Testis (tissue), 2 donors: ENCODE measurements at regions not wholly inside any gene's neighbourhood (a gene's known extent, or its start where the extent isn't known, plus 50 kb on each side); places are given as distances from the start of the nearest gene placed in this dataset.

Source experiments
- DNase-seq: peaks from one replicate; pipeline ENCODE4 v3.0.0-alpha.2; 2019
- H3K27ac ChIP-seq, 2 donors: fragments of 200-600 bp; sonication (generic); one replicate each; pipeline ENCODE4 v1.5.1; 2019
- H3K27me3 ChIP-seq: fragments of 200-600 bp; sonication (generic); one replicate; pipeline ENCODE4 v1.5.1; 2019
- H3K36me3 ChIP-seq: fragments of 200-600 bp; sonication (generic); one replicate; pipeline ENCODE4 v1.5.1; 2017; ENCODE audit warnings: low read depth; ENCODE audit errors: missing control alignments
- H3K4me1 ChIP-seq: fragments of 200-600 bp; sonication (generic); one replicate; pipeline ENCODE4 v1.5.1; 2019
- H3K4me3 ChIP-seq, 2 donors: fragments of 200-600 bp; sonication (generic); one replicate each; pipeline ENCODE4 v1.5.1; 2017 to 2019
- H3K9me3 ChIP-seq: fragments of 200-600 bp; sonication (generic); one replicate; pipeline ENCODE4 v1.5.1; 2017
- CTCF ChIP-seq, 3 experiments: fragments of 450-650 bp in 2 of 3; fragments of 200-600 bp in 1 of 3; sonication (generic) in 1 of 3; IDR thresholded peaks; one replicate each; pipeline ENCODE4 v1.5.1; 2016 to 2019; ENCODE audit warnings: antibody characterized with exemption in 3 of 3, mild to moderate bottlenecking in 2 of 3, moderate library complexity in 1 of 3
- POLR2A ChIP-seq: fragments of 450-650 bp; IDR thresholded peaks from one replicate; pipeline ENCODE4 v1.6.1; 2017; ENCODE audit warnings: antibody characterized with exemption, mild to moderate bottlenecking, moderate library complexity
- WGBS, 2 donors: methylation state at CpG; one replicate each; pipeline ENCODE4 v1.1.5; 2018; 5-methylcytosine and 5-hydroxymethylcytosine counted together
- intact Hi-C: fragments of 100-400 bp; cut with DNase I; formaldehyde crosslinking; loops from one replicate; pipeline ENCODE4 v1.15.1; 2023; ENCODE audit warnings: low total_unique reads

DNA sequence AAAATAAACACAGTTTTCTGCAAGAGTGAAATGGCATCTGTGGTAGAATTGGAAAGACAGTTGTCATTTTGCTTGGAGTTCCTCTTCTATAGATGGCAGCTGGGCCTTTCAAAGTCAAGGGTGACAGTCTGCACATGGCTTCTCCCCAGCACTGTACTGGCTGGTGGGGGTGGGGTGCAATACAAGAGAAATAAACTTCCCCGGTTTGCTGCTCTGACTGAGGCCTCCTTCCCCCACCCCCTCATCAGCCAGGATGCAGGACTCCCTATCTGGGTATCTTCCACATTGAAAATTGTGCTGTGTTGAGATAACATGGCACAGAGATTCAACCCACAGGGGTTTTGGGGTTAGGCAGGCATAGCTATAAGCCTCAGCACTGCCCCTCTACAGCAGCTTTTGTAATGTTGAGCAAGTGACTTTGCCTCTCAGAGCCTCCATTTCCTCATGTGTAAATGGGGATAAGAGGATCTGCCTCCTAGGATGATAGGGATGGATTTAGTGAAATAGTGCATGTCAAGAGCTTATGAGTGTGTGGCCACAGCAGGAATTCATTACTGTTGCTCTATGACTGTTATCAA lies 85.8 kb upstream of the WDR11 start:
- intact Hi-C loops = no loop called here
- H3K9me3 ChIP-seq = no peaks in the 10 kb centered on the region
- no peak overlapping the region for H3K27ac ChIP-seq
- TF ChIP-seq CTCF (IDR thresholded peaks at IDR 0.05) (no peak), POLR2A (no peak)
- WGBS, 2 donors = 53 to 93% methylated on average over 1 of the region's 1 CpG
- H3K27me3 ChIP-seq = no peaks in the 10 kb centered on the region
- DNase-seq = no peak
- peaks cover under 1% of the 10 kb centered on the region for H3K4me1 ChIP-seq
- H3K4me3 ChIP-seq = no peak overlapping the region
- H3K36me3 ChIP-seq = no peaks in the 10 kb centered on the region

DNA sequence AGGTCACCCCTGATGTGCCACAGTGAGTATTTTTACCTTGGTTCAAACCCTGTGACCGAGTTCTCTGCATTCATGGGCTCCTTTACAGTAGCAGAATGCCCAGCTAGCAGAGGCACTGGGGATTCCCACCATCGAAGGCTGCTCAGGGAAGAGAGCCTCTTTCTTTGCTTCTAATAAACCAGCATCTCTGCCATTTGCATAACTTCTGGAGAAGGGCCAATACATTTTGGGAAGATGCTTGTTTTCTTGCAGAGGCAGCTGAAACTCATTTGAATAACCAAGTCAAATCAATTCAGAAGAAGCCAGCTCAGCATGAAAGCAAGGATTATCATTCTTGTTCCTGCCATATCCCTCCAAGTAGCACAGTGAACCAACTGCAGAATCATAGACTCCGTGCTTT lies 82.9 kb upstream of the WDR11 start:
- no peaks in the 10 kb centered on the region for H3K9me3 ChIP-seq
- TF ChIP-seq POLR2A = no peak
- no peak for TF ChIP-seq CTCF (IDR thresholded peaks at IDR 0.05)
- no peak overlapping the region for H3K27ac ChIP-seq
- H3K27me3 ChIP-seq = no peaks in the 10 kb centered on the region
- no peak overlapping the region for H3K4me3 ChIP-seq
- H3K36me3 ChIP-seq = no peaks in the 10 kb centered on the region
- 93 to 97% methylated on average over 3 of the region's 3 CpGs for WGBS, 2 donors
- DNase-seq = no peak
- H3K4me1 ChIP-seq = peaks cover 2% of the 10 kb centered on the region
- intact Hi-C loops = no loop called here

DNA sequence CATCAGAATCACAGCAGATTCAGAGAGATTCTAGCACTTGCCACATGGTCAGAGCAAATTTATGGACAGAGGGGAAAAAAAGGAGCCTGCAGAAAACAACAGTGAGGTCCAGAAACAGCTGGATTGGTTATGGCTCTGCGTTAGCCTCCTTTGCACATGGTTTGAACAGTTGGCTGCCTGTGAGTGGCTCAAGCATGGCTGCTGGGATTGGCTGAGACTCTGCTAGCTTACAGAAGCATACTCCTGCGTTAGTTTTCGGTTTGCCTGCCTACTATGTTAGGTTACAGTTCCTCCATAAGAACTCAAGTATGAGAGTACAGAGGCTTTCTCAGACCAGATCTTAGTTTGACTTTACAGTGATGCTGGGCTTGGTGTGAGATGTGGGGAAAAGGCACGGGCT lies 80.7 kb upstream of the WDR11 start:
- intact Hi-C loops = no loop called here
- DNase-seq = peak; percentile 20
- TF ChIP-seq POLR2A = no peak
- no peak for TF ChIP-seq CTCF (IDR thresholded peaks at IDR 0.05)
- Histone ChIP-seq H3K27me3 (no peaks in the 10 kb centered on the region), H3K4me1 (peaks cover 2% of the 10 kb centered on the region), H3K4me3 (no peak overlapping the region), H3K36me3 (no peaks in the 10 kb centered on the region), H3K27ac (no peak overlapping the region), H3K9me3 (no peaks in the 10 kb centered on the region)
- WGBS, 2 donors = 45 to 60% methylated on average over 4 of the region's 4 CpGs

GRCh38 chr10:120776442-120776841 lies 74.7 kb upstream of the WDR11 start:
- no peak for TF ChIP-seq CTCF (IDR thresholded peaks at IDR 0.05)
- no peak for TF ChIP-seq POLR2A
- 88 to 94% methylated on average over 1 of the region's 1 CpG for WGBS, 2 donors
- Histone ChIP-seq H3K27me3 (no peaks in the 10 kb centered on the region), H3K36me3 (no peaks in the 10 kb centered on the region), H3K27ac (no peak overlapping the region), H3K4me3 (no peak overlapping the region), H3K4me1 (no peaks in the 10 kb centered on the region), H3K9me3 (no peaks in the 10 kb centered on the region)
- intact Hi-C loops = no loop called here
- DNase-seq = no peak

- no peak for DNase-seq
- H3K36me3 ChIP-seq = no peaks in the 10 kb centered on the region
- no peak overlapping the region for H3K27ac ChIP-seq
- no peak overlapping the region for H3K4me3 ChIP-seq
- H3K9me3 ChIP-seq = no peaks in the 10 kb centered on the region
- intact Hi-C loops = no loop called here
- H3K27me3 ChIP-seq = no peaks in the 10 kb centered on the region
- no peaks in the 10 kb centered on the region for H3K4me1 ChIP-seq
- TF ChIP-seq POLR2A (no peak), CTCF (IDR thresholded peaks at IDR 0.05) (no peak)
- 64 to 85% methylated on average over 2 to 3 of the region's 3 CpGs for WGBS, 2 donors
These were observed 68.8 kb upstream of the WDR11 start for GRCh38 chr10:120782336-120782735.
